IMR-90 (cell line): ENCODE measurements at regions not wholly inside any gene's neighbourhood (a gene's known extent, or its start where the extent isn't known, plus 50 kb on each side); places are given as distances from the start of the nearest gene placed in this dataset.

Source experiments
- ATAC-seq: fragments of 200-7000 bp; cut with Tn5 transposase; 2 replicates; pipeline ENCODE4 v1.9.1; 2020; ENCODE audit warnings: low read depth, mild to moderate bottlenecking, moderate library complexity
- BruUV-seq: library from RNA; stranded (reverse); fragments of 400-500 nt; replicated peaks from 2 replicates; lab custom pipeline; 2021; lab: Mats Ljungman, UMichigan
- CTCF ChIA-PET: fragments of 300-600 bp; formaldehyde crosslinking; extraction: SDS; loops from one replicate; lab custom pipeline; 2021; ENCODE audit warnings: antibody characterized with exemption; lab: Yijun Ruan, JAX
- POLR2A ChIA-PET: fragments of 300-600 bp; sonication (Branson Sonifier 250); formaldehyde crosslinking; loops from one replicate; lab custom pipeline; 2022; ENCODE audit warnings: antibody characterized with exemption; ENCODE audit not compliant: unreplicated experiment; lab: Charles Lee
- DNase-seq: peaks from one replicate; pipeline ENCODE4 v3.0.0; 2013
- H2AFZ ChIP-seq: replicated peaks from 2 replicates; pipeline ENCODE3; 2013; ENCODE audit warnings: low read length, mild to moderate bottlenecking; ENCODE audit not compliant: poor library complexity
- H2AK5ac ChIP-seq: 2 replicates; pipeline ENCODE4 v1.6.1; 2013; ENCODE audit warnings: low read depth, low read length, inconsistent platforms
- H2AK9ac ChIP-seq: replicated peaks from 2 replicates; pipeline ENCODE3; 2013; ENCODE audit warnings: mild to moderate bottlenecking, low read depth, low read length, moderate library complexity; ENCODE audit not compliant: poor library complexity
- H2BK120ac ChIP-seq: 2 replicates; pipeline ENCODE4 v1.6.1; 2013; ENCODE audit warnings: low read depth, low read length, inconsistent platforms
- H2BK15ac ChIP-seq: 3 replicates; pipeline ENCODE4 v1.6.1; 2013; ENCODE audit warnings: low read depth, low read length, inconsistent platforms
- H2BK20ac ChIP-seq: 2 replicates; pipeline ENCODE4 v1.6.1; 2013; ENCODE audit warnings: low read depth, mild to moderate bottlenecking, inconsistent platforms, low read length, moderate library complexity
- H2BK5ac ChIP-seq: 2 replicates; pipeline ENCODE4 v1.6.1; 2013; ENCODE audit warnings: mild to moderate bottlenecking, low read depth, low read length, inconsistent platforms; ENCODE audit not compliant: poor library complexity, severe bottlenecking
- H3K14ac ChIP-seq: replicated peaks from 2 replicates; pipeline ENCODE4 v1.6.1; 2013; ENCODE audit warnings: low read depth, low read length, inconsistent platforms
- H3K18ac ChIP-seq: 2 replicates; pipeline ENCODE4 v1.6.1; 2013; ENCODE audit warnings: low read depth, low read length, control low read depth
- H3K23ac ChIP-seq: 2 replicates; pipeline ENCODE4 v1.6.1; 2013; ENCODE audit warnings: low read depth, low read length, inconsistent platforms
- H3K27ac ChIP-seq: 2 replicates; pipeline ENCODE4 v1.5.1; 2013; ENCODE audit warnings: mild to moderate bottlenecking, control low read depth, low read length; ENCODE audit not compliant: insufficient read depth
- H3K27me3 ChIP-seq: 2 replicates; pipeline ENCODE4 v1.6.1; 2013; ENCODE audit warnings: low read length; ENCODE audit not compliant: control insufficient read depth, insufficient read depth
- H3K36me3 ChIP-seq: 2 replicates; pipeline ENCODE4 v1.6.1; 2013; ENCODE audit warnings: low read length, mixed read lengths; ENCODE audit not compliant: control insufficient read depth, insufficient read depth
- H3K4ac ChIP-seq: 2 replicates; pipeline ENCODE4 v1.6.1; 2013; ENCODE audit warnings: low read depth, low read length, inconsistent platforms
- H3K4me1 ChIP-seq: 2 replicates; pipeline ENCODE4 v1.6.1; 2013; ENCODE audit warnings: low read length, mixed read lengths; ENCODE audit not compliant: control insufficient read depth, insufficient read depth
- H3K4me2 ChIP-seq: 2 replicates; pipeline ENCODE4 v1.6.1; 2013; ENCODE audit warnings: low read depth, mild to moderate bottlenecking, control low read depth, low read length, moderate library complexity
- H3K4me3 ChIP-seq: 2 replicates; pipeline ENCODE4 v1.5.1; 2013; ENCODE audit warnings: low read depth, mild to moderate bottlenecking, control low read depth, low read length, moderate library complexity; ENCODE audit not compliant: insufficient read depth
- H3K56ac ChIP-seq: 2 replicates; pipeline ENCODE4 v1.6.1; 2013; ENCODE audit warnings: low read length, inconsistent platforms; ENCODE audit not compliant: insufficient read depth; ENCODE audit errors: extremely low read depth
- H3K79me1 ChIP-seq, 2 experiments: 2 replicates each; pipeline ENCODE4 v1.6.1; 2013; ENCODE audit warnings: low read length in 2 of 2, inconsistent platforms in 1 of 2, low read depth in 1 of 2
- H3K9ac ChIP-seq: 2 replicates; pipeline ENCODE4 v1.6.1; 2013; ENCODE audit warnings: low read depth, low read length, control low read depth
- H3K9me1 ChIP-seq: 2 replicates; pipeline ENCODE4 v1.6.1; 2013; ENCODE audit warnings: low read length, inconsistent platforms; ENCODE audit not compliant: insufficient read depth
- H3K9me3 ChIP-seq: 2 replicates; pipeline ENCODE4 v1.6.1; 2013; ENCODE audit warnings: low read length; ENCODE audit not compliant: control insufficient read depth, insufficient read depth
- H4K20me1 ChIP-seq: 2 replicates; pipeline ENCODE4 v1.6.1; 2013; ENCODE audit warnings: low read length, inconsistent platforms; ENCODE audit not compliant: insufficient read depth
- H4K5ac ChIP-seq: 2 replicates; pipeline ENCODE4 v1.6.1; 2013; ENCODE audit warnings: mild to moderate bottlenecking, low read depth, low read length, control low read depth
- H4K8ac ChIP-seq, 2 experiments: 2 replicates each; pipeline ENCODE4 v1.6.1; 2013; ENCODE audit warnings: low read depth in 2 of 2, low read length in 2 of 2, control low read depth in 1 of 2, inconsistent platforms in 1 of 2
- H4K91ac ChIP-seq: 2 replicates; pipeline ENCODE4 v1.6.1; 2013; ENCODE audit warnings: low read depth, low read length, inconsistent platforms; ENCODE audit not compliant: insufficient read depth
- CEBPB ChIP-seq: IDR thresholded peaks from 2 replicates; pipeline ENCODE4 v1.6.1; 2012; ENCODE audit warnings: low read depth, low read length, improper control_type of control experiment
- FOS ChIP-seq: fragments of 150-350 bp; IDR thresholded peaks from 2 replicates; pipeline ENCODE4 v1.6.1; 2016; ENCODE audit warnings: low read depth, low read length
- MAZ ChIP-seq: IDR thresholded peaks from 2 replicates; pipeline ENCODE4 v1.6.1; 2012; ENCODE audit warnings: low read depth, mild to moderate bottlenecking, low read length, improper control_type of control experiment, moderate library complexity, borderline replicate concordance
- RCOR1 ChIP-seq: IDR thresholded peaks from 2 replicates; pipeline ENCODE4 v1.6.1; 2012; ENCODE audit warnings: mild to moderate bottlenecking, low read length, improper control_type of control experiment; ENCODE audit not compliant: insufficient replicate concordance
- RFX5 ChIP-seq: IDR thresholded peaks from 2 replicates; pipeline ENCODE4 v1.8.0; 2012; ENCODE audit warnings: low read depth, mild to moderate bottlenecking, low read length, moderate library complexity
- WGBS, 2 experiments: methylation state at CpG; one replicate each; pipeline versions ENCODE4 v1.1.5 to v1.1.7; 2013; ENCODE audit warnings: missing lambda C conversion rate in 2 of 2; ENCODE audit not compliant: insufficient read length in 1 of 2; ENCODE audit errors: extremely low coverage in 2 of 2; 5-methylcytosine and 5-hydroxymethylcytosine counted together
- dilution Hi-C: fragments of 300-500 bp; cut with HindIII; formaldehyde crosslinking; loops from one replicate; pipeline ENCODE4 v1.14.3; 2018; ENCODE audit warnings: low sequenced_read_pairs; ENCODE audit not compliant: unreplicated experiment
- in situ Hi-C: fragments of 300-500 bp; cut with MboI; formaldehyde crosslinking; loops from 3 replicates; pipeline ENCODE4 v1.14.3; 2019; ENCODE audit warnings: low sequenced_read_pairs, inconsistent platforms, mixed read lengths
- intact Hi-C: fragments of 100-400 bp; cut with micrococcal nuclease; formaldehyde crosslinking; loops from 2 replicates; pipeline ENCODE4 v1.10.0; 2022
- TF ChIP-seq, protein P1 (sequence below): fragments of 150-350 bp; IDR thresholded peaks from 2 replicates; pipeline ENCODE4 v1.6.1; 2016; ENCODE audit warnings: low read depth, mild to moderate bottlenecking, low read length, moderate library complexity, borderline replicate concordance
- TF ChIP-seq, protein P2 (sequence below): conservative IDR thresholded peaks from 2 replicates; pipeline ENCODE4 v1.5.1; 2012; ENCODE audit warnings: mild to moderate bottlenecking, low read depth, low read length, improper control_type of control experiment

DNA sequence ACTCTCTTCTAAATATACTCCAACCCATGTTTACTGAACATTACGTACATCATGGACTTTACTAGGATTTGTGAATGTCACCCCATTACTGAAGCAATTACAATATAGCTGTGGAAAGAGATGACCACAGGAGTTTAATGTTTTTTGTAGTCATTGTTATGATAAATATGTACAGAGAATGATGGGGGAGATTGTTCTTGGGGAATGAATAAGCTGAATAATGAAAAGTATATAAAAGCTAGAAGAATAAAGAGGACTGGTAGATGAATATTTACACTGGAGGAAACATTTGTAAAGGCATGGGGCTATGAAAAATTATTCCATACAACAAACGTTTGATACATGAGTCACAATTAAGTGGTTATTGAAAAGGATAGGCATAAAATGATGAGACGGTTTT is 340.9 kb downstream of the SEMA3D start:
- Histone ChIP-seq H4K20me1 (no peaks in the 10 kb centered on the region), H4K8ac (no peak overlapping the region), H2BK20ac (no peak overlapping the region), H3K36me3 (no peaks in the 10 kb centered on the region), H3K4me3 (no peak overlapping the region), H3K23ac (no peak overlapping the region), H2AK5ac (no peak overlapping the region), H3K4me2 (no peak overlapping the region), H4K5ac (no peak overlapping the region), H4K91ac (no peak overlapping the region), H2BK120ac (no peak overlapping the region), H3K14ac (no peak overlapping the region), H2BK5ac (no peak overlapping the region), H3K18ac (no peak overlapping the region), H2AK9ac (no peak overlapping the region), H2BK15ac (no peak overlapping the region), H3K4me1 (no peaks in the 10 kb centered on the region), H3K9ac (no peak overlapping the region), H3K27ac (no peak overlapping the region), H3K79me1 (no peaks in the 10 kb centered on the region), H3K9me1 (no peaks in the 10 kb centered on the region), H2AFZ (no peak overlapping the region), H3K27me3 (no peaks in the 10 kb centered on the region), H3K56ac (no peak overlapping the region), H3K4ac (no peak overlapping the region), H3K9me3 (no peaks in the 10 kb centered on the region)
- TF ChIP-seq RFX5 (no peak), RCOR1 (no peak), CEBPB (no peak), MAZ (no peak), FOS (no peak)
- TF ChIP-seq, protein P1, sequence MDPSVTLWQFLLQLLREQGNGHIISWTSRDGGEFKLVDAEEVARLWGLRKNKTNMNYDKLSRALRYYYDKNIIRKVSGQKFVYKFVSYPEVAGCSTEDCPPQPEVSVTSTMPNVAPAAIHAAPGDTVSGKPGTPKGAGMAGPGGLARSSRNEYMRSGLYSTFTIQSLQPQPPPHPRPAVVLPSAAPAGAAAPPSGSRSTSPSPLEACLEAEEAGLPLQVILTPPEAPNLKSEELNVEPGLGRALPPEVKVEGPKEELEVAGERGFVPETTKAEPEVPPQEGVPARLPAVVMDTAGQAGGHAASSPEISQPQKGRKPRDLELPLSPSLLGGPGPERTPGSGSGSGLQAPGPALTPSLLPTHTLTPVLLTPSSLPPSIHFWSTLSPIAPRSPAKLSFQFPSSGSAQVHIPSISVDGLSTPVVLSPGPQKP: no peak
- TF ChIP-seq, protein P2, sequence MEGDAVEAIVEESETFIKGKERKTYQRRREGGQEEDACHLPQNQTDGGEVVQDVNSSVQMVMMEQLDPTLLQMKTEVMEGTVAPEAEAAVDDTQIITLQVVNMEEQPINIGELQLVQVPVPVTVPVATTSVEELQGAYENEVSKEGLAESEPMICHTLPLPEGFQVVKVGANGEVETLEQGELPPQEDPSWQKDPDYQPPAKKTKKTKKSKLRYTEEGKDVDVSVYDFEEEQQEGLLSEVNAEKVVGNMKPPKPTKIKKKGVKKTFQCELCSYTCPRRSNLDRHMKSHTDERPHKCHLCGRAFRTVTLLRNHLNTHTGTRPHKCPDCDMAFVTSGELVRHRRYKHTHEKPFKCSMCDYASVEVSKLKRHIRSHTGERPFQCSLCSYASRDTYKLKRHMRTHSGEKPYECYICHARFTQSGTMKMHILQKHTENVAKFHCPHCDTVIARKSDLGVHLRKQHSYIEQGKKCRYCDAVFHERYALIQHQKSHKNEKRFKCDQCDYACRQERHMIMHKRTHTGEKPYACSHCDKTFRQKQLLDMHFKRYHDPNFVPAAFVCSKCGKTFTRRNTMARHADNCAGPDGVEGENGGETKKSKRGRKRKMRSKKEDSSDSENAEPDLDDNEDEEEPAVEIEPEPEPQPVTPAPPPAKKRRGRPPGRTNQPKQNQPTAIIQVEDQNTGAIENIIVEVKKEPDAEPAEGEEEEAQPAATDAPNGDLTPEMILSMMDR: no peak
- dilution Hi-C loops (no loop called here), in situ Hi-C loops (no loop called here), intact Hi-C loops (no loop called here)
- ChIA-PET CTCF (no interaction called here), POLR2A (no interaction called here)
- no TSS peak for BruUV-seq
- DNase-seq (no peak), ATAC-seq (no peak)
- no CpG with 5 or more reads among the region's 3 CpGs for WGBS, 2 experiments
